Panc1 (cell line): ENCODE measurements at regions not wholly inside any gene's neighbourhood (a gene's known extent, or its start where the extent isn't known, plus 50 kb on each side); places are given as distances from the start of the nearest gene placed in this dataset.

Source experiments
- CTCF ChIP-seq: fragments of 450-650 bp; IDR thresholded peaks from 2 replicates; pipeline ENCODE4 v1.5.1; 2017; ENCODE audit warnings: mild to moderate bottlenecking
- POLR2AphosphoS5 ChIP-seq: IDR thresholded peaks from 2 replicates; pipeline ENCODE4 v1.6.1; 2012; ENCODE audit warnings: mild to moderate bottlenecking, low read depth, low read length, moderate library complexity
- SIN3A ChIP-seq: IDR thresholded peaks from 2 replicates; pipeline ENCODE4 v1.6.1; 2012; ENCODE audit warnings: low read depth, mild to moderate bottlenecking, low read length, moderate library complexity, borderline replicate concordance; ENCODE audit not compliant: insufficient read depth
- TF ChIP-seq, protein P1 (sequence below), 2 experiments: IDR thresholded peaks; 2 replicates each; pipeline ENCODE4 v1.6.1; 2011 to 2012; ENCODE audit warnings: low read depth in 2 of 2, control low read depth in 1 of 2, low read length in 1 of 2, mild to moderate bottlenecking in 1 of 2, moderate library complexity in 1 of 2; ENCODE audit not compliant: insufficient read depth in 1 of 2

DNA sequence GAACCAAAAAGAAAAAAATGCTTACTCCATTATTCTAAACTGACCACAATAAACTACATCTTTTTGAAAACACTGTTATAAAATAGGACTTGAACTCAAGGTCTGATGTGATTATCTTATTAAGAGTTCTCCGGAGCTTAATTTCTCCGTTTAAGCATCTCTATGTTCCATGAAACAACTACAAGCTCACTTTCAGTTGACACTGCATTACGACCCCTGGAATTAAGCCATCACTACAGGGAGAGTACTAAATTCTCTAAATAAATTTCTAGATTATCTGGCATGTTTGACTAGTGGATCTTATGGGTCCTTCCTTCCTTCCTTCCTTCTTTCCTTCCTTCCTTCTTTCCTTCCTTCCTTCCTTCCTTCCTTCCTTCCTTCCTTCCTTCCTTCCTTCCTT lies 249.0 kb downstream of the IKZF2 start:
- no peak for TF ChIP-seq CTCF
- no peak for TF ChIP-seq POLR2AphosphoS5
- TF ChIP-seq, protein P1, sequence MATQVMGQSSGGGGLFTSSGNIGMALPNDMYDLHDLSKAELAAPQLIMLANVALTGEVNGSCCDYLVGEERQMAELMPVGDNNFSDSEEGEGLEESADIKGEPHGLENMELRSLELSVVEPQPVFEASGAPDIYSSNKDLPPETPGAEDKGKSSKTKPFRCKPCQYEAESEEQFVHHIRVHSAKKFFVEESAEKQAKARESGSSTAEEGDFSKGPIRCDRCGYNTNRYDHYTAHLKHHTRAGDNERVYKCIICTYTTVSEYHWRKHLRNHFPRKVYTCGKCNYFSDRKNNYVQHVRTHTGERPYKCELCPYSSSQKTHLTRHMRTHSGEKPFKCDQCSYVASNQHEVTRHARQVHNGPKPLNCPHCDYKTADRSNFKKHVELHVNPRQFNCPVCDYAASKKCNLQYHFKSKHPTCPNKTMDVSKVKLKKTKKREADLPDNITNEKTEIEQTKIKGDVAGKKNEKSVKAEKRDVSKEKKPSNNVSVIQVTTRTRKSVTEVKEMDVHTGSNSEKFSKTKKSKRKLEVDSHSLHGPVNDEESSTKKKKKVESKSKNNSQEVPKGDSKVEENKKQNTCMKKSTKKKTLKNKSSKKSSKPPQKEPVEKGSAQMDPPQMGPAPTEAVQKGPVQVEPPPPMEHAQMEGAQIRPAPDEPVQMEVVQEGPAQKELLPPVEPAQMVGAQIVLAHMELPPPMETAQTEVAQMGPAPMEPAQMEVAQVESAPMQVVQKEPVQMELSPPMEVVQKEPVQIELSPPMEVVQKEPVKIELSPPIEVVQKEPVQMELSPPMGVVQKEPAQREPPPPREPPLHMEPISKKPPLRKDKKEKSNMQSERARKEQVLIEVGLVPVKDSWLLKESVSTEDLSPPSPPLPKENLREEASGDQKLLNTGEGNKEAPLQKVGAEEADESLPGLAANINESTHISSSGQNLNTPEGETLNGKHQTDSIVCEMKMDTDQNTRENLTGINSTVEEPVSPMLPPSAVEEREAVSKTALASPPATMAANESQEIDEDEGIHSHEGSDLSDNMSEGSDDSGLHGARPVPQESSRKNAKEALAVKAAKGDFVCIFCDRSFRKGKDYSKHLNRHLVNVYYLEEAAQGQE (IDR thresholded peaks at IDR 0.05; ENCODE audit: insufficient read depth in 1 of 2, low read depth in 2 of 2, low read length in 1 of 2): no peak
- no peak for TF ChIP-seq SIN3A
